ENCODE measurements at regions not wholly inside any gene's neighbourhood (a gene's known extent, or its start where the extent isn't known, plus 50 kb on each side); places are given as distances from the start of the nearest gene placed in this dataset.

- Histone ChIP-seq H3K4me3 (peak overlapping the region; percentile 60), H3K27ac (peak overlapping the region; percentile 6 to 69)
- TF ChIP-seq CTCF (IDR thresholded peaks at IDR 0.05) = no peak
- DNase-seq (ENCODE audit: low spot score) = no peak
These were observed 247.9 kb downstream of the BAMBI start for GRCh38 chr10:28925121-28925663.

- DNase-seq (ENCODE audit: low spot score) = no peak
- TF ChIP-seq CTCF (IDR thresholded peaks at IDR 0.05) = no peak
- Histone ChIP-seq H3K4me3 (no peak overlapping the region), H3K27ac (no peak overlapping the region)
These were observed 249.6 kb downstream of the BAMBI start for GRCh38 chr10:28926932-28927331.

GRCh38 chr10:28928484-28928883 is 251.2 kb downstream of the BAMBI start:
- TF ChIP-seq CTCF (IDR thresholded peaks at IDR 0.05) = no peak
- H3K4me3 ChIP-seq = no peak overlapping the region
- no peak for DNase-seq (ENCODE audit: low spot score)
- H3K27ac ChIP-seq = no peak overlapping the region

GRCh38 chr10:28929942-28930341 is 252.6 kb downstream of the BAMBI start:
- Histone ChIP-seq H3K27ac (no peak overlapping the region), H3K4me3 (no peak overlapping the region)
- DNase-seq (ENCODE audit: low spot score) = no peak
- no peak for TF ChIP-seq CTCF (IDR thresholded peaks at IDR 0.05)

GRCh38 chr10:28930514-28931495 is 253.5 kb downstream of the BAMBI start:
- Histone ChIP-seq H3K27ac (no peak overlapping the region), H3K4me3 (no peak overlapping the region)
- DNase-seq (ENCODE audit: low spot score) = no peak
- TF ChIP-seq CTCF (IDR thresholded peaks at IDR 0.05) = no peak

GRCh38 chr10:28935061-28935460 is 257.7 kb downstream of the BAMBI start:
- no peak for TF ChIP-seq CTCF (IDR thresholded peaks at IDR 0.05)
- no peak for DNase-seq (ENCODE audit: low spot score)
- no peak overlapping the region for H3K27ac ChIP-seq

GRCh38 chr10:28937959-28938358 is 260.6 kb downstream of the BAMBI start:
- TF ChIP-seq CTCF (IDR thresholded peaks at IDR 0.05) = no peak
- no peak overlapping the region for H3K27ac ChIP-seq

More at GRCh38 chr10:28935061-28935460, 257.7 kb downstream of the BAMBI start:
- no peak overlapping the region for H3K4me3 ChIP-seq

More at GRCh38 chr10:28937959-28938358, 260.6 kb downstream of the BAMBI start:
- no peak overlapping the region for H3K4me3 ChIP-seq
- DNase-seq (ENCODE audit: low spot score) = no peak
